Adrenal gland (tissue), 9 donors: ENCODE measurements at regions not wholly inside any gene's neighbourhood (a gene's known extent, or its start where the extent isn't known, plus 50 kb on each side); places are given as distances from the start of the nearest gene placed in this dataset.

Source experiments
- DNase-seq, 7 donors: peaks; one replicate each; pipeline ENCODE4 v3.0.0-alpha.2; 2019 to 2020
- H3K27ac ChIP-seq, 5 donors: fragments of 200-600 bp; sonication (generic) in 4 of 5; 1 replicate in 3 of 5; 2 replicates in 2 of 5; pipeline versions ENCODE4 v1.5.1 to v1.8.0; 2016 to 2020; ENCODE audit warnings: mild to moderate bottlenecking in 1 of 5
- H3K27me3 ChIP-seq: fragments of 200-600 bp; 2 replicates; pipeline ENCODE4 v1.8.0; 2021
- H3K36me3 ChIP-seq, 2 donors: fragments of 200-600 bp; replicated peaks in 1 of 2; 1 replicate in 1 of 2; 2 replicates in 1 of 2; pipeline versions ENCODE4 v1.5.1 to v1.8.0; 2018 to 2022
- H3K4me1 ChIP-seq, 2 donors: fragments of 200-600 bp; replicated peaks in 1 of 2; 1 replicate in 1 of 2; 2 replicates in 1 of 2; pipeline versions ENCODE4 v1.5.1 to v1.8.0; 2018 to 2021
- H3K4me3 ChIP-seq, 4 donors: fragments of 200-600 bp; sonication (generic) in 3 of 4; one replicate each; pipeline ENCODE4 v1.5.1; 2016 to 2018
- H3K9me3 ChIP-seq, 3 donors: fragments of 200-600 bp; sonication (generic) in 1 of 3; replicated peaks in 1 of 3; 1 replicate in 2 of 3; 2 replicates in 1 of 3; pipeline versions ENCODE4 v1.5.1 to v1.8.0; 2016 to 2021
- CTCF ChIP-seq, 6 experiments: fragments of 450-650 bp in 4 of 6; fragments of 200-600 bp in 2 of 6; sonication (generic) in 1 of 6; IDR thresholded peaks; 1 replicate in 5 of 6; 2 replicates in 1 of 6; pipeline versions ENCODE4 v1.5.1 to v1.8.0; 2016 to 2021; ENCODE audit warnings: antibody characterized with exemption in 6 of 6, mild to moderate bottlenecking in 2 of 6, moderate library complexity in 1 of 6
- POLR2A ChIP-seq, 2 donors: fragments of 450-650 bp; IDR thresholded peaks; one replicate each; pipeline ENCODE4 v1.6.1; 2017; ENCODE audit warnings: antibody characterized with exemption in 2 of 2, mild to moderate bottlenecking in 2 of 2, moderate library complexity in 1 of 2
- WGBS, 4 donors: extraction: QIAGEN DNeasy Blood & Tissue Kit in 2 of 4; methylation state at CpG; one replicate each; pipeline versions ENCODE4 v1.1.5 to v1.1.7; 2013 to 2017; 5-methylcytosine and 5-hydroxymethylcytosine counted together
- intact Hi-C, 2 donors: fragments of 100-400 bp; cut with DNase I; formaldehyde crosslinking; loops; one replicate each; pipeline versions ENCODE4 v1.14.1 to v1.15.0; 2022 to 2023
- donor health status: healthy with polysubstance abuse.
- donor health status: Bipolar disorder and iron deficiency.
- donor health status: DM: yes; HTN: yes; CAD: no.
- donor health status: DM: no; HTN: no; CAD: no.
- donor health status: DM: no; HTN: no; CAD: no.

GRCh38 chr6:91497770-91498169 is 910.9 kb upstream of the MAP3K7 start:
- DNase-seq = no peak
- Histone ChIP-seq H3K4me1 (no peaks in the 10 kb centered on the region), H3K4me3 (no peak overlapping the region), H3K27me3 (no peaks in the 10 kb centered on the region), H3K9me3 (no peaks in the 10 kb centered on the region), H3K27ac (no peak overlapping the region), H3K36me3 (no peaks in the 10 kb centered on the region)
- intact Hi-C loops = no loop called here
- TF ChIP-seq POLR2A (IDR thresholded peaks at IDR 0.05) (no peak), CTCF (IDR thresholded peaks at IDR 0.05) (no peak)
- WGBS, 4 donors = 81 to 97% (median 92%) methylated on average over 1 of the region's 1 CpG

GRCh38 chr6:91490671-91491301 is 903.9 kb upstream of the MAP3K7 start:
- intact Hi-C loops = no loop called here
- Histone ChIP-seq H3K27ac (no peak overlapping the region), H3K27me3 (no peaks in the 10 kb centered on the region), H3K4me3 (no peak overlapping the region), H3K4me1 (no peaks in the 10 kb centered on the region), H3K36me3 (no peaks in the 10 kb centered on the region), H3K9me3 (peaks cover 0 to 5% (median 0%) of the 10 kb centered on the region in 3 donors)
- WGBS, 4 donors = 20 to 27% (median 23%) methylated on average over 2 of the region's 2 CpGs
- TF ChIP-seq POLR2A (IDR thresholded peaks at IDR 0.05) = no peak
- no peak for TF ChIP-seq CTCF (IDR thresholded peaks at IDR 0.05)
- DNase-seq = no peak

GRCh38 chr6:91487696-91488392 is 901.0 kb upstream of the MAP3K7 start:
- 69 to 89% (median 73%) methylated on average over 2 of the region's 2 CpGs for WGBS, 4 donors
- Histone ChIP-seq H3K9me3 (peaks cover 0 to 5% (median 0%) of the 10 kb centered on the region in 3 donors), H3K27ac (no peak overlapping the region), H3K27me3 (no peaks in the 10 kb centered on the region), H3K4me3 (no peak overlapping the region), H3K4me1 (no peaks in the 10 kb centered on the region), H3K36me3 (no peaks in the 10 kb centered on the region)
- DNase-seq = no peak
- intact Hi-C loops = no loop called here
- TF ChIP-seq CTCF (IDR thresholded peaks at IDR 0.05) = no peak
- TF ChIP-seq POLR2A (IDR thresholded peaks at IDR 0.05) = no peak

GRCh38 chr6:91486200-91486599 is 899.3 kb upstream of the MAP3K7 start:
- WGBS, 4 donors = 95 to 100% (median 98%) methylated on average over 1 of the region's 1 CpG
- Histone ChIP-seq H3K27me3 (no peaks in the 10 kb centered on the region), H3K4me3 (no peak overlapping the region), H3K4me1 (no peaks in the 10 kb centered on the region), H3K36me3 (no peaks in the 10 kb centered on the region), H3K9me3 (peaks cover 0 to 5% (median 0%) of the 10 kb centered on the region in 3 donors), H3K27ac (no peak overlapping the region)
- no peak for DNase-seq
- no peak for TF ChIP-seq CTCF (IDR thresholded peaks at IDR 0.05)
- no peak for TF ChIP-seq POLR2A (IDR thresholded peaks at IDR 0.05)
- intact Hi-C loops = no loop called here
